ENCODE measurements at regions not wholly inside any gene's neighbourhood (a gene's known extent, or its start where the extent isn't known, plus 50 kb on each side); places are given as distances from the start of the nearest gene placed in this dataset.

DNA sequence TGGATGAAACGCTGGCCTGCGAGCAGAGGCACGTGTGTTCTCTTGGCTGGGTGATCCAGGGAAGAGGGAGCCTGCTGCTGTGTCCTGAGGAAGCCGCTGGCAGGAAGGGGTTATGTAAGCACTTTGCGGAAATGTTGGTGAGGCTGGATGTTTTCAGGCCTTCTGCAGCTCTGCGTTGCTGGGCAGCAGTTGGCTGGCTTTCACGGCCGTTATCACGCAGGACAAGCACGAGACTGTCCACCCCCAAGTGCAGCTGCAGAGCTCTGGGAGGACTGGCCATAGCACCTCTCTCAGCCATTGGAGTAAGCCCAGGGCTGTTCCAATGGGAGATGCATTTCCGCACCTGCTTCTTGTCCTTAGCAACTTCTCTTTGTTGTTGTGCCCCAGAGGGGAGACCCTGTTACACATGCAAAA, 146.9 kb upstream of the SOX21 start:
- TF ChIP-seq ZNF274 (IDR thresholded peaks at IDR 0.05; ENCODE audit: low read depth, low read length), result no peak
- no peak for TF ChIP-seq YY1 (IDR thresholded peaks at IDR 0.05; ENCODE audit: insufficient read depth, insufficient read length)
- TF ChIP-seq SUZ12 (IDR thresholded peaks at IDR 0.05; ENCODE audit: extremely low read depth, insufficient read depth, insufficient read length), result no peak

Measured in NT2/D1 (cell line).